BLaER1 treated with 17β-estradiol and CSF1 and Interleukin-3, amounts not matched to agents 10 nM and 100 nM (cell line): ENCODE measurements at regions not wholly inside any gene's neighbourhood (a gene's known extent, or its start where the extent isn't known, plus 50 kb on each side); places are given as distances from the start of the nearest gene placed in this dataset.

ENCODE experiments used
- H3K27ac ChIP-seq, 11 experiments: shearing (Covaris generic); formaldehyde crosslinking; 2 replicates each; pipeline ENCODE4 v1.8.1; 2022
- H3K27me3 ChIP-seq, 11 experiments: shearing (Covaris generic); formaldehyde crosslinking; 2 replicates each; pipeline ENCODE4 v1.8.1; 2022
- H3K36me3 ChIP-seq, 11 experiments: shearing (Covaris generic); formaldehyde crosslinking; 2 replicates each; pipeline ENCODE4 v1.8.1; 2022
- H3K4me1 ChIP-seq, 10 experiments: shearing (Covaris generic); formaldehyde crosslinking; 2 replicates each; pipeline ENCODE4 v1.8.1; 2022
- H3K4me2 ChIP-seq, 11 experiments: shearing (Covaris generic); formaldehyde crosslinking; 2 replicates each; pipeline ENCODE4 v1.8.1; 2022
- H3K4me3 ChIP-seq, 10 experiments: shearing (Covaris generic); formaldehyde crosslinking; 2 replicates each; pipeline ENCODE4 v1.8.1; 2022
- H3K9ac ChIP-seq, 11 experiments: shearing (Covaris generic); formaldehyde crosslinking; 2 replicates each; pipeline ENCODE4 v1.8.1; 2022
- H3K9me3 ChIP-seq, 11 experiments: shearing (Covaris generic); formaldehyde crosslinking; replicated peaks in 1 of 11; 2 replicates each; pipeline ENCODE4 v1.8.1; 2022
- H4K20me1 ChIP-seq, 11 experiments: shearing (Covaris generic); formaldehyde crosslinking; 2 replicates each; pipeline ENCODE4 v1.8.1; 2022
- Cebpa-rat ChIP-seq, 11 experiments: shearing (Covaris generic); IDR thresholded peaks; 2 replicates each; pipeline ENCODE4 v1.8.1; 2022

DNA sequence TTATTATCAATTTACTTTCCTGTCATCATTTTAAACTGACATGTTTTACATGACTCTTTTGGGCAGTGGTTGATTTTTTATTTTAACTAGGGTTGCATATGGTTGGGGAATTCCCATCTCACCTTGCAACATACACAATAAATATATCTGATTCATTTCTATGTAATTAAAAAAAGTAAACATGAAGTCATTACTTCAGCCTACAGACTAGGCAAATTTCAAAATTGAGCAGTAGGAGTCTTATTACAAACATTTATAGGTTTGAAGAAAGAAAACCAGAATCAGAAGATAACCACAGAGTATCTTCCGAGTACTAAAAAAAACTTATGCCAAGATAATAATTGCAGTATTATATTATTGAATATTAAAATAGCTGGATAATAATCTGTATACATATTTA, 377.0 kb upstream of the VRK2 start:
- no peaks in the 10 kb centered on the region for H4K20me1 ChIP-seq
- no peak overlapping the region for H3K27ac ChIP-seq
- TF ChIP-seq Cebpa-rat (IDR thresholded peaks at IDR 0.05) = no peak
- H3K4me1 ChIP-seq = peaks cover 0 to 21% (median 5%) of the 10 kb centered on the region in 10 experiments; a peak in 8 of 20 replicates
- no peak overlapping the region for H3K4me3 ChIP-seq
- no peak overlapping the region for H3K4me2 ChIP-seq
- H3K9ac ChIP-seq = no peak overlapping the region
- H3K36me3 ChIP-seq = no peaks in the 10 kb centered on the region
- H3K9me3 ChIP-seq = peaks cover 0 to 3% (median 0%) of the 10 kb centered on the region in 11 experiments; a peak in 1 of 22 replicates
- H3K27me3 ChIP-seq = no peaks in the 10 kb centered on the region

DNA sequence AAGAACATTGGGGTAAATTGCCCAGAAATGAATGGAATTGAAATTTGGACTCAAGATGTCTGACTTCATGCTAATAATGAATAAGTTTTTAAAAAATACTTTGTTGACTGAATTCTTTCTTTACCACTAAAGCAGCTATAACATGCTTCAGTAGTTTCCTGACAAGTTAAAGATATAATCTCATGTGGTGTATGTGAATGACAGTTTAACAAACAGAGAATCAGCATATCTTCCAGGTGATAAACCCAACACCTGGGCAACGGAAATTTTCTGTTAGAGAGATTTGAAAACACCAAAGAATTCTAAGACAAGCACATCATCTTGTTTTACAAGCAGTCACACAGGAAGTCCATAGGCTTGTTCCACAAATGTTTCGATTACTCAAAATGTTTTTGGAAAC, 372.6 kb upstream of the VRK2 start:
- Histone ChIP-seq H3K4me1 (peaks cover 0 to 27% (median 8%) of the 10 kb centered on the region in 10 experiments; a peak in 8 of 20 replicates), H3K4me3 (no peak overlapping the region), H3K4me2 (peak overlapping the region in 7 of 11 experiments; percentile 13 to 50 (median 23); a peak in 9 of 22 replicates), H4K20me1 (no peaks in the 10 kb centered on the region), H3K9ac (no peak overlapping the region), H3K36me3 (no peaks in the 10 kb centered on the region), H3K27ac (no peak overlapping the region), H3K27me3 (no peaks in the 10 kb centered on the region), H3K9me3 (no peaks in the 10 kb centered on the region; a peak in 1 of 22 replicates)
- TF ChIP-seq Cebpa-rat (IDR thresholded peaks at IDR 0.05) = no peak

DNA sequence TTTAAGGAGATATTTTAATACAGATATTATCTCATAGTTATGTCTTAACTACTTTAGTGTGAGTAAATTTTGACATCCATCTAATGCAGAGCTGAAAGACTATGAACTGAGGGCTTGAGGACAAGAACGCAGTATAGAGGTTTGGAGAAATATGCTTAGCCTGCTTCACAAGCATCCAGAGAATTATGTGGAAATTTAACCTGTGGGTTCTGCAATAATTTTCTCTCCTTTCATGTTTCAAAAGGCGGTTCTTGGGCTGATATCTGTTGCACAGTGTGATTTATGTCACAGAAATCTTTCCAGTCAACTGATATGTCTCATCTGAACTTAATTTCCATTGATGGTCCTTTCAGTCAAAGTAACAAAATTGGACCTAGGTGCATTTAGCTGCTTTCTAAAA, 371.9 kb upstream of the VRK2 start:
- Histone ChIP-seq H3K9me3 (no peaks in the 10 kb centered on the region; a peak in 1 of 22 replicates), H3K27ac (no peak overlapping the region), H3K36me3 (no peaks in the 10 kb centered on the region), H4K20me1 (no peaks in the 10 kb centered on the region), H3K4me2 (peak overlapping the region in 4 of 11 experiments; percentile 18 to 50 (median 28); a peak in 5 of 22 replicates), H3K27me3 (no peaks in the 10 kb centered on the region), H3K4me1 (peaks cover 0 to 27% (median 8%) of the 10 kb centered on the region in 10 experiments; a peak in 8 of 20 replicates), H3K4me3 (no peak overlapping the region), H3K9ac (no peak overlapping the region)
- TF ChIP-seq Cebpa-rat (IDR thresholded peaks at IDR 0.05) = no peak

DNA sequence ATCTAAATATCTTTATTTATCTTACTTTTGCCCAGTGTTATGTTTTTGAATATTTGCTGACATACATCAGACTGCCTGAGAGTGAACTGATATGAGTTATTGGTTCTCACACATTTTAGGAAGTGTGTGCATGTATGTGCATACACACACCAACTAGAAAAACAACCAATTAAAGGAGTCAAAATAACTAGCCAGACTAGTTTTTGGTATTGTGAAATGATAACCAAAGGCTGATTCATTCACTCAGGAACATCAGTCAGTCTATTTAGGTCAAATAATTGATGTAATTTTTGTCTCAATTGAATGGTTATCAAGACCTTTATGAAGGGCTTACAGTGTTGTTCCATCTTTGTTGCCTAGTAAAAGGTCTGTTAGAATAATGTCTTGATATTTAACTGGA, 369.3 kb upstream of the VRK2 start:
- no peaks in the 10 kb centered on the region for H3K36me3 ChIP-seq
- no peaks in the 10 kb centered on the region; a peak in 1 of 22 replicates for H3K9me3 ChIP-seq
- H3K4me2 ChIP-seq = no peak overlapping the region
- no peak overlapping the region for H3K27ac ChIP-seq
- H3K4me3 ChIP-seq = no peak overlapping the region
- TF ChIP-seq Cebpa-rat (IDR thresholded peaks at IDR 0.05) = no peak
- H3K9ac ChIP-seq = no peak overlapping the region
- H4K20me1 ChIP-seq = no peaks in the 10 kb centered on the region
- H3K27me3 ChIP-seq = no peaks in the 10 kb centered on the region
- H3K4me1 ChIP-seq = peaks cover 0 to 24% (median 8%) of the 10 kb centered on the region in 10 experiments; a peak in 8 of 20 replicates

DNA sequence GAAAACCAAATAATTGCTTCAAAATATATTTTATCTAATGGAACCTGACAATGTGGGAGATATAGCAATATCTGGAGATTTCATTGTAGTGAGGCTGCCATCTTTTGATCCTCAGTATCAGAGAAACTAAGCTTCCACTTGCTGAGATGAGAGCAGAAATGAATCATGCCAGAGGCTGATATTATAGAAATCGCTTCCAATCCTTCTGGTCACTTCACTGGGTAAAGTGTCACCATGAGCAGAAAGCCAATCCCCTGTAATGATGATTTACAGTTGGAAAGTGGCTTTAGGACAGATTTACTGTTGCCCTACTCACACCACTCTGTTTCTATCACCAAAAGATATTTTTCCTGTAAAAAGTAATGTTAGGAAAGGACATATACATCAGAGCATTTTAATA, 365.0 kb upstream of the VRK2 start:
- Histone ChIP-seq H3K4me2 (no peak overlapping the region), H4K20me1 (no peaks in the 10 kb centered on the region), H3K27me3 (no peaks in the 10 kb centered on the region), H3K27ac (no peak overlapping the region), H3K4me3 (no peak overlapping the region), H3K9ac (no peak overlapping the region), H3K9me3 (peaks cover 0 to 10% (median 0%) of the 10 kb centered on the region in 11 experiments; a peak in 5 of 22 replicates), H3K36me3 (no peaks in the 10 kb centered on the region), H3K4me1 (peaks cover 0 to 9% (median 0%) of the 10 kb centered on the region in 10 experiments; a peak in 5 of 20 replicates)
- no peak for TF ChIP-seq Cebpa-rat (IDR thresholded peaks at IDR 0.05)

DNA sequence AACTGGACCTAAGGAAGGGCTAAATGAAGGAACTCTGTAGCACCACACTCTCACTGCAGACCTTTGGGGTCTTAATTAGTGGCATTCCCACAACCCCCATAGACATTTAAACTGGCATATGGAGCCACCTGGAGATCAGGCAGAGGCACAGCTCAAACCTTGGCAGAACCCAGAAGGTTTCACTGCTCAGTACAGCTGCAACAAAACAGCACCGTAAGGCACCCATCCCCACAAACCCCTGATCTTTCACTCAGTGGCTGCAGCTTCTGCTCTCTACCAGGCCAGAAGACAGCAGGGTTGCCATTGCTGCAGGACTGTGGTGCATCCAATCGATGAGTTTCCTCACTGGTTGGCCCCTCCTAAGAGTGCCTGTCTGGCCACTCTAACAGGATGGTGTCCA, 361.6 kb upstream of the VRK2 start:
- TF ChIP-seq Cebpa-rat (IDR thresholded peaks at IDR 0.05) = no peak
- no peaks in the 10 kb centered on the region for H3K27me3 ChIP-seq
- peaks cover 8 to 34% (median 25%) of the 10 kb centered on the region in 11 experiments; a peak in 21 of 22 replicates for H3K9me3 ChIP-seq
- peaks cover 0 to 9% (median 0%) of the 10 kb centered on the region in 10 experiments; a peak in 5 of 20 replicates for H3K4me1 ChIP-seq
- H3K4me3 ChIP-seq = no peak overlapping the region
- no peak overlapping the region for H3K9ac ChIP-seq
- no peak overlapping the region; a peak in 1 of 22 replicates for H3K4me2 ChIP-seq
- no peaks in the 10 kb centered on the region for H4K20me1 ChIP-seq
- no peak overlapping the region for H3K27ac ChIP-seq
- no peaks in the 10 kb centered on the region for H3K36me3 ChIP-seq

DNA sequence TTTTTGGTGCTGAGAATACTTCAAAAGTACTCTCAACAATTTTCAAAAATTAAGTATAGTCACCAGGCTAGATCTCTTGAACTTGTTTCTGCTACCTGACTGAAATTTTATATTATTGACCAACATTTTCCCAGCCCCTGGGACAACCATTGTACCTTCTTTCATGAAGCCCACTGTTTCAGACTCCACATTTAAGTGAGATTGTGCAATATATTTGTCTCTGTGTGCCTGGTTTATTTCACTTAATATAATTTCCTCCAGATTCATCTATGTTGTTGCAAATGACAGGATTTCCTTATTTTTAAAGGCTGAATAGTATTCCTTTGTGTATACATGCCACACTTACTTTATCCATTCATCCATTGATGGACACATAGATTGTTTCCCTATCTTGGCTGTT, 354.2 kb upstream of the VRK2 start:
- Histone ChIP-seq H3K36me3 (no peaks in the 10 kb centered on the region), H3K9me3 (peaks cover 6 to 46% (median 39%) of the 10 kb centered on the region in 11 experiments), H4K20me1 (no peaks in the 10 kb centered on the region), H3K4me1 (peaks cover 0 to 21% (median 16%) of the 10 kb centered on the region in 10 experiments; a peak in 16 of 20 replicates), H3K4me2 (peak overlapping the region in 6 of 11 experiments; percentile 46 to 66 (median 52); a peak in 6 of 22 replicates), H3K9ac (no peak overlapping the region), H3K27me3 (no peaks in the 10 kb centered on the region), H3K27ac (peak overlapping the region in 4 of 11 experiments; percentile 1 to 67 (median 54); a peak in 5 of 22 replicates), H3K4me3 (no peak overlapping the region)
- TF ChIP-seq Cebpa-rat (IDR thresholded peaks at IDR 0.05) = peak in 2 of 11 experiments; percentile 27 to 58; a peak in 1 of 22 replicates

DNA sequence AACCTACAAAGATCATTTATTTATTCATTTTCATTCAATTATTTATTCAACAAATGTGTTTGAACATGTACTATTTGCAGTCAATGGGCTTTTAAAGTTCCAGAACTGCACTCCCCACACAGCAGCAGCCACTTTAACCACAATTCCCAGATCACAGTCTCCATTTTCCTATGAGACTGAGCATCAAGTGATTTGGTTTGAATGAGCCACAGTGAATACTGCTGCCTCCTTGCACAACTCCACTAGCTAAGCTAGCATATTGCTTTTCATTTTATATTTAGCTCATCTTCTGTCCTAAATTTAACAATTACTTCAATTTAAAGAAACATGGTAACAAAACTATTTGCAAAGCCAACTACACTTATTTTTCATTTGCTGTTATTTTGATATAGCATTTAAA, 353.4 kb upstream of the VRK2 start:
- H3K4me3 ChIP-seq = no peak overlapping the region
- H3K27ac ChIP-seq = peak overlapping the region in 5 of 11 experiments; percentile 25 to 67 (median 52); a peak in 6 of 22 replicates
- H3K9me3 ChIP-seq = peaks cover 6 to 39% (median 32%) of the 10 kb centered on the region in 11 experiments
- peaks cover 0 to 21% (median 16%) of the 10 kb centered on the region in 10 experiments; a peak in 16 of 20 replicates for H3K4me1 ChIP-seq
- peak overlapping the region in 8 of 11 experiments; percentile 42 to 66 (median 49); a peak in 16 of 22 replicates for H3K4me2 ChIP-seq
- H3K9ac ChIP-seq = no peak overlapping the region; a peak in 1 of 22 replicates
- TF ChIP-seq Cebpa-rat (IDR thresholded peaks at IDR 0.05) = peak in 2 of 11 experiments; percentile 33 to 51; a peak in 2 of 22 replicates
- H4K20me1 ChIP-seq = no peaks in the 10 kb centered on the region
- no peaks in the 10 kb centered on the region for H3K36me3 ChIP-seq
- no peaks in the 10 kb centered on the region for H3K27me3 ChIP-seq

DNA sequence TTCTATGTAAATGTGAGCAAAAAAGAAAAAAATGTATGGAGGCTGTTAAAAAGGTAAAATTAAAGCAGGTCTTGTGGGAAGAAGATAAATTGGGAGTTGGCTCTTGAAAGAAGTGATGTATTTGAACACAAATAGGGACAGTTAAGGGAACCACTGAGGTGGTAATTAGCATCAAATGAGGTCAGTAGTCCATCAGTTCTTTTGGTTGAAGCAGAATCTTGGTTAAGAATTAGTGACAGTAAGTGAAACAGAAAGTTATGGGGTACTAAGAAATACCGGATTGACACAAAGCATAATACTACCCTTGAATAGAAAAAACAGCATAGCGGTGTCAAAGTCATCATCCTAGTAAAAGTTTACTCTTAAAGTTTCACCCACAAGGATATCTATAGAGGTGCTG, 352.6 kb upstream of the VRK2 start:
- Histone ChIP-seq H3K4me1 (peaks cover 0 to 23% (median 18%) of the 10 kb centered on the region in 10 experiments; a peak in 16 of 20 replicates), H3K27ac (peak overlapping the region in 4 of 11 experiments; percentile 36 to 67 (median 52); a peak in 4 of 22 replicates), H3K4me3 (no peak overlapping the region), H3K9ac (no peak overlapping the region; a peak in 1 of 22 replicates), H3K36me3 (no peaks in the 10 kb centered on the region), H3K4me2 (peak overlapping the region in 7 of 11 experiments; percentile 20 to 66 (median 42); a peak in 9 of 22 replicates), H3K27me3 (no peaks in the 10 kb centered on the region), H4K20me1 (no peaks in the 10 kb centered on the region), H3K9me3 (peaks cover 6 to 32% (median 29%) of the 10 kb centered on the region in 11 experiments)
- TF ChIP-seq Cebpa-rat (IDR thresholded peaks at IDR 0.05) = no peak
